CD4-positive, CD25-positive, alpha-beta regulatory T cell (primary cell): ENCODE measurements at regions not wholly inside any gene's neighbourhood (a gene's known extent, or its start where the extent isn't known, plus 50 kb on each side); places are given as distances from the start of the nearest gene placed in this dataset.

Experiments
- ATAC-seq, 2 donors: fragments of 150-1000 bp; cut with Tn5 transposase; one replicate each; pipeline ENCODE4 v1.10.0; 2021; ENCODE audit warnings: low read depth in 2 of 2, moderate number of reproducible peaks in 2 of 2, moderate library complexity in 1 of 2
- DNase-seq, 3 donors: peaks; one replicate each; pipeline versions ENCODE4 v3.0.0 to v3.0.0-alpha.2; 2012 to 2022; ENCODE audit warnings: mixed read lengths in 1 of 3
- H3K27ac ChIP-seq: one replicate; pipeline ENCODE4 v1.7.0; 2013; ENCODE audit warnings: mild to moderate bottlenecking, low read length; ENCODE audit not compliant: insufficient read depth, poor library complexity, severe bottlenecking
- H3K27me3 ChIP-seq: one replicate; pipeline ENCODE4 v1.7.0; 2013; ENCODE audit warnings: low read length; ENCODE audit not compliant: control insufficient read depth, insufficient read depth
- H3K36me3 ChIP-seq: one replicate; pipeline ENCODE4 v1.7.0; 2013; ENCODE audit warnings: mild to moderate bottlenecking, low read length, moderate library complexity; ENCODE audit not compliant: control insufficient read depth, insufficient read depth
- H3K4me1 ChIP-seq: 2 replicates; pipeline ENCODE4 v1.7.0; 2013; ENCODE audit warnings: mild to moderate bottlenecking, low read length; ENCODE audit not compliant: insufficient read depth, control insufficient read depth, poor library complexity, severe bottlenecking
- H3K4me3 ChIP-seq: one replicate; pipeline ENCODE4 v1.7.0; 2013; ENCODE audit warnings: low read depth, mild to moderate bottlenecking, low read length, moderate library complexity
- H3K9me3 ChIP-seq, 2 experiments: 1 replicate in 1 of 2; 2 replicates in 1 of 2; pipeline ENCODE4 v1.7.0; 2013; ENCODE audit warnings: low read length in 2 of 2, mild to moderate bottlenecking in 1 of 2, moderate library complexity in 1 of 2; ENCODE audit not compliant: control insufficient read depth in 2 of 2
- H3K27ac Mint-ChIP-seq, 3 donors: one replicate each; pipeline ENCODE4 v1.8.0; 2020 to 2022; ENCODE audit warnings: mild to moderate bottlenecking in 3 of 3, mixed read lengths in 3 of 3, moderate library complexity in 2 of 3
- H3K27me3 Mint-ChIP-seq: one replicate; pipeline ENCODE4 v1.8.0; 2022; ENCODE audit warnings: mild to moderate bottlenecking, mixed read lengths
- H3K36me3 Mint-ChIP-seq: one replicate; pipeline ENCODE4 v1.8.0; 2020; ENCODE audit warnings: mixed read lengths
- H3K4me1 Mint-ChIP-seq, 4 donors: one replicate each; pipeline ENCODE4 v1.8.0; 2020 to 2022; ENCODE audit warnings: mixed read lengths in 4 of 4, mild to moderate bottlenecking in 1 of 4
- H3K4me3 Mint-ChIP-seq, 4 donors: one replicate each; pipeline ENCODE4 v1.8.0; 2020 to 2022; ENCODE audit warnings: mild to moderate bottlenecking in 4 of 4, mixed read lengths in 4 of 4, moderate library complexity in 3 of 4
- H3K9me3 Mint-ChIP-seq, 7 donors: one replicate each; pipeline ENCODE4 v1.8.0; 2020 to 2022; ENCODE audit warnings: mixed read lengths in 7 of 7, mild to moderate bottlenecking in 3 of 7, moderate library complexity in 2 of 7

DNA sequence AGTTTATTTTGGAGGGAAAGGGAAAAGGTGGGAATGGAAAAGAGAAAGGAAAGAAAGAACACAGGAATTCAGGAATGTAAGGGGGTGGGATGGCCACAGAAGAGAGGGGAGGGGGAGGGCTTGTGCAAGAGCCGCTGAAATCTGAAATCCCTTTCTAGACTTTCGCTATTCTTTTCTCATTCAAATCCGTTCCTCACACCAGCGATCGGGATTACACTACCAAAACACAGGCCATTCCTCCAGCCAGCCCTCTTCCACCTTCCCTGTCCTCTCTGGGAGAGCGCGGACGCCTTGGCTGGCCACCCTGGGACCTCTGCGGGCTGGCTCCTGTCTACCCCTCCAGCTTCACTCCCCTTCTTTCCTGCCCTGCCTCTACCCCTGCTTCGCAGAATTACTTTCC lies 102.3 kb downstream of the CDCA7 start:
- Histone ChIP-seq H3K9me3 (no peaks in the 10 kb centered on the region), H3K4me3 (no peak overlapping the region)

DNA sequence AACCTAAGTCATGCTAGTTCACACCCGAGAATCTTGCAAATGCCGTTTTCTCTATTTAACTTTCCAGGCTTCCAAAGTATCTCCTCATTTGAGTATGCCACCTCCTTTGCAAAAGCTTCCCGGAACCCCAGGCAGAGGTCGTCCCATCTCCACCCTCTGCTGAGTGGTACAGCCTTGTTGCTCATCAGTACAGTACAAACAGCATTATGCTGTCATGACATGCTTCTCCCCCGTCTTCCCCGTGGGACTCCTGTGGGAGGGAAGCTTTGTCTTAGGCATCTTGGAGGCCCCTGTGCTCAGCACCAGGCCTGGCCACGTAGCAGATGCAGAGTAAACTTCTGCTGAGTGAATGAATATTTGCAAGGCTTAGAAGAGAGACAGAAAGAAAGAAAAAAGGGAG lies 102.7 kb downstream of the CDCA7 start:
- Histone ChIP-seq H3K27ac (no peak overlapping the region), H3K9me3 (no peaks in the 10 kb centered on the region), H3K4me3 (no peak overlapping the region), H3K4me1 (no peaks in the 10 kb centered on the region), H3K36me3 (no peaks in the 10 kb centered on the region), H3K27me3 (no peaks in the 10 kb centered on the region)
- H3K36me3 Mint-ChIP-seq = no peaks in the 10 kb centered on the region
- H3K9me3 Mint-ChIP-seq = peaks cover 0 to 3% (median 0%) of the 10 kb centered on the region in 7 donors
- H3K27ac Mint-ChIP-seq = no peak overlapping the region
- no peaks in the 10 kb centered on the region for H3K4me1 Mint-ChIP-seq
- peaks cover 41% of the 10 kb centered on the region for H3K27me3 Mint-ChIP-seq
- DNase-seq = no peak
- H3K4me3 Mint-ChIP-seq = no peak overlapping the region
- ATAC-seq = no peak

More for the DNA sequence above, 102.3 kb downstream of the CDCA7 start:
- Mint-ChIP-seq H3K27ac (peak overlapping the region in 1 of 3 donors; percentile 25), H3K9me3 (peaks cover 0 to 3% (median 0%) of the 10 kb centered on the region in 7 donors), H3K36me3 (no peaks in the 10 kb centered on the region), H3K27me3 (peaks cover 38% of the 10 kb centered on the region), H3K4me1 (no peaks in the 10 kb centered on the region), H3K4me3 (no peak overlapping the region)
- Histone ChIP-seq H3K36me3 (no peaks in the 10 kb centered on the region), H3K4me1 (no peaks in the 10 kb centered on the region), H3K27ac (no peak overlapping the region), H3K27me3 (no peaks in the 10 kb centered on the region)
- DNase-seq (no peak), ATAC-seq (no peak)

DNA sequence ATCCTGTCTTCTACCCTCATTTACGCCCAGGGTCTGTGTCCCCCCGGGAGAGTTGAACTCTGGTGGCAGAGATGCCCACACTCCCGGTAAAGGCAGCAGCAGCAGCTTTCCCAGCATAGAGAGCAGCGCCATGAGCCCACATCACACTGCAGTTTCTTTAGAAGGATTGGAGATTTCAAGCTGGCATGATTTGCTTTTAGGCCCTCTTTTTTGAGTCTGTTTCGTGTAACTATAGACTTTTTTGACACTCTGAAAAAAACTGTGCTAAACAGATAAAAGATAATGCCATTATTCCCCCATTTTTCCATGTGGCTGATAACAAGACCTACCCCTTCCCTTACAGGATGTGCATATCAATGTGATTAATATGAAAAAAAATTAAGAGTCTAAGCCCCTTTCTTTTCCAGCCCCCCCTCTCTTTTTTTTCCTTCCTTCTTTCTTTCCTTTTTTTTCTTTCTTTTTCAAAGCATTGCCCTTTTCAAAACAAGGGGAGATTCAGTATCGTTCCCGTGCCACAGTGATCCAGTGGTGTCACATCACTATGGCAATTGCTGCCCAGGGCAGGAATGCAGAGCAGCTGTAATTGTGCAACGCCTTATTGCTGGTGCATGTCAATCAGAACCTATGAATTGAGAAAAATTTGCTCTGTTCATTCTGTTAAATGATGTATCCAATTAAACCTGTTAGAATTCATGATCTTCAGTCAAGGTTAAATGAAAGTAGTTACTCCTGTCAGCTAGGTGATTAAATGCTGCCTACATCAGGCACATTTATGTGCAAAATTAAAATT lies 104.5 kb downstream of the CDCA7 start:
- peaks cover 38% of the 10 kb centered on the region for H3K27me3 Mint-ChIP-seq
- DNase-seq = no peak
- no peaks in the 10 kb centered on the region for H3K4me1 ChIP-seq
- H3K9me3 Mint-ChIP-seq = peaks cover 0 to 3% (median 0%) of the 10 kb centered on the region in 7 donors
- H3K27ac Mint-ChIP-seq = no peak overlapping the region
- no peak overlapping the region for H3K4me3 ChIP-seq
- H3K4me3 Mint-ChIP-seq = no peak overlapping the region
- no peaks in the 10 kb centered on the region for H3K27me3 ChIP-seq
- no peak overlapping the region for H3K27ac ChIP-seq
- no peaks in the 10 kb centered on the region for H3K4me1 Mint-ChIP-seq
- no peaks in the 10 kb centered on the region for H3K9me3 ChIP-seq
- H3K36me3 Mint-ChIP-seq = no peaks in the 10 kb centered on the region
- no peaks in the 10 kb centered on the region for H3K36me3 ChIP-seq
- ATAC-seq = no peak

DNA sequence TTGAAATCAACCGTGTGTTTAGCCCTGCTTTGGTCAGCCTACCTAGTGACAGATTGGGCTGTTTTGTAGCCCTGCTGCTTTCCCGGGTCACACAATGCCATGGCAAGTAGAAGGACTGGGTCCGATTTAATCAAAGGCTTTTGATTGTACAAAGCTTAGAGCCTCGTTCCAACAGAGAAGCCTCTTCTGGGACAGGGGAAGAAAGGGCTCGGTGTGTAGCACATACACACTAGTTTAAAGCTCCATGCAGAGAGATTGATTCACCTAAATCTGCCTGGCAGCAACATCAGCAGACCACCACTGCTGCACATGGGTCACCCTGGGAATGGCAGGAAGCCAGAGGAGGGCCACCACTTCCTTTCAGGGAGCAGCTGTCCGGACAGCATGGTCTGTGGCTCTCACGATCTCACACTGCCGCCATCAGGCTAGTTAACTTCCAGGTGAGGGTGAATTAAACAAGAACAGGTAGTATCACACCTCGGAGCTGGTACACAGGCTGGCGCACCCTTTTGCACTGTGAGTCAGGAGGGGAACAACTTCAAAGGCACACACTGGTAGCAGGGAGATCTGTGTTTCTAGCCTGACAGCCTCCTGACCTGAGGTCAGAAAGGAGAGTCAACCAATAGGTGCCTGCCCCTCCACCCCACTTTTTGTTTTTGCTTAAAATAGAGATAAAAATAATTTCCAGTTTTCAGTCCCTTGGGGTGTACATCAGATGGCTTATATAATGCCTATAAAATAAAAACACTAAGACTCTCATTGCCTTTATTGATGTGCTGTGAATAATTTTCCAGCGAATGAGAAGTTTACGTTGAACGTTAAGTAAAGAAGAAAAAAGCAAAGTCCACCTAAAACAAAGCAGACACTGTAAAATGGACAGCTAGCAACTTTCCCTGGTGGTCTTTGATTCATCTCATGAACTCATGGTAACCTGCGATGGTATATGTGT lies 108.5 kb downstream of the CDCA7 start:
- peak overlapping the region in 1 of 4 donors; percentile 58 for H3K4me3 Mint-ChIP-seq
- ATAC-seq (no peak), DNase-seq (no peak)
- peaks cover 3% of the 10 kb centered on the region for H3K27me3 ChIP-seq
- no peaks in the 10 kb centered on the region for H3K9me3 ChIP-seq
- H3K9me3 Mint-ChIP-seq = peaks cover 0 to 1% (median 0%) of the 10 kb centered on the region in 7 donors
- no peaks in the 10 kb centered on the region for H3K4me1 ChIP-seq
- no peak overlapping the region for H3K27ac ChIP-seq
- no peaks in the 10 kb centered on the region for H3K4me1 Mint-ChIP-seq
- no peak overlapping the region for H3K4me3 ChIP-seq
- H3K36me3 ChIP-seq = no peaks in the 10 kb centered on the region
- no peaks in the 10 kb centered on the region for H3K36me3 Mint-ChIP-seq
- H3K27me3 Mint-ChIP-seq = peaks cover 35% of the 10 kb centered on the region
- no peak overlapping the region for H3K27ac Mint-ChIP-seq

DNA sequence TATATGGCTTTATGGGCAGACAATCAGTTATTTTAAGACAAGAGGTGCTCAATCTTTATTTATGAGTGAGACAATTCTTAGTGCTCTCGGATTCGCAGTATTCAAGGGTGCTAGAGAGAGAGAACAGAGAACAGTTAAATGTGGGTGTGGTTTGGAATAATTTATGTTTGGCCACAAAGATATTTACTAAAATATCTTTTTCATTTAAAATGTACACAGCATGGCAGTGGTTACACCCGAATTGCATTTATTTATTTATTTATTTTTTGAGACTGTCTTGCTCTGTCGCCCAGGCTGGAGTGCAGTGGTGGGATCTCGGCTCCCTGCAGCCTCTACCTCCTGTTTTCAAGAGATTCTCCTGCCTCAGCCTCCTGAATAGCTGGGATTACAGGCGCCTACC lies 109.2 kb downstream of the CDCA7 start:
- Mint-ChIP-seq H3K9me3 (peaks cover 0 to 2% (median 0%) of the 10 kb centered on the region in 7 donors), H3K27ac (no peak overlapping the region), H3K27me3 (peaks cover 35% of the 10 kb centered on the region), H3K36me3 (no peaks in the 10 kb centered on the region), H3K4me1 (no peaks in the 10 kb centered on the region), H3K4me3 (no peak overlapping the region)
- Histone ChIP-seq H3K4me1 (no peaks in the 10 kb centered on the region), H3K27ac (no peak overlapping the region), H3K9me3 (no peaks in the 10 kb centered on the region), H3K36me3 (no peaks in the 10 kb centered on the region), H3K27me3 (peaks cover 3% of the 10 kb centered on the region), H3K4me3 (no peak overlapping the region)
- no peak for DNase-seq
- ATAC-seq = no peak

GRCh38 chr2:173467751-173468150 lies 113.1 kb downstream of the CDCA7 start:
- no peaks in the 10 kb centered on the region for H3K4me1 Mint-ChIP-seq
- Histone ChIP-seq H3K27me3 (peaks cover 3% of the 10 kb centered on the region), H3K4me1 (no peaks in the 10 kb centered on the region)

GRCh38 chr2:173468266-173468793 lies 113.7 kb downstream of the CDCA7 start:
- H3K27me3 Mint-ChIP-seq = peaks cover 35% of the 10 kb centered on the region
- no peak for ATAC-seq
- H3K4me1 Mint-ChIP-seq = no peaks in the 10 kb centered on the region

More at GRCh38 chr2:173467751-173468150, 113.1 kb downstream of the CDCA7 start:
- no peak for DNase-seq
- Mint-ChIP-seq H3K36me3 (peaks cover 3% of the 10 kb centered on the region), H3K4me3 (no peak overlapping the region), H3K27ac (no peak overlapping the region), H3K27me3 (peaks cover 40% of the 10 kb centered on the region), H3K9me3 (peaks cover 1 to 12% (median 4%) of the 10 kb centered on the region in 7 donors)
- ATAC-seq = no peak
- Histone ChIP-seq H3K36me3 (no peaks in the 10 kb centered on the region), H3K9me3 (no peaks in the 10 kb centered on the region), H3K27ac (no peak overlapping the region), H3K4me3 (no peak overlapping the region)

More at GRCh38 chr2:173468266-173468793, 113.7 kb downstream of the CDCA7 start:
- Mint-ChIP-seq H3K4me3 (no peak overlapping the region), H3K36me3 (peaks cover 3% of the 10 kb centered on the region), H3K9me3 (peaks cover 1 to 12% (median 4%) of the 10 kb centered on the region in 7 donors), H3K27ac (no peak overlapping the region)
- H3K27me3 ChIP-seq = peaks cover 3% of the 10 kb centered on the region
- DNase-seq = no peak
- no peaks in the 10 kb centered on the region for H3K36me3 ChIP-seq
- no peaks in the 10 kb centered on the region for H3K4me1 ChIP-seq
- no peak overlapping the region for H3K4me3 ChIP-seq
- no peaks in the 10 kb centered on the region for H3K9me3 ChIP-seq
- no peak overlapping the region for H3K27ac ChIP-seq
